ENCODE measurements at regions not wholly inside any gene's neighbourhood (a gene's known extent, or its start where the extent isn't known, plus 50 kb on each side); places are given as distances from the start of the nearest gene placed in this dataset.

- DNase-seq (ENCODE audit: extremely low read depth, low read depth): peak; percentile 4
- TF ChIP-seq CTCF (IDR thresholded peaks at IDR 0.05; ENCODE audit: low read depth, low read length): peak; percentile 64
Measured at GRCh38 chr20:40251284-40251932, 437.6 kb downstream of the MAFB start.

- DNase-seq (ENCODE audit: extremely low read depth, low read depth): no peak
Measured at GRCh38 chr20:40249805-40250204, 439.2 kb downstream of the MAFB start.

GRCh38 chr20:40245829-40246228 is 443.2 kb downstream of the MAFB start:
- DNase-seq (ENCODE audit: extremely low read depth, low read depth): no peak
- no peak for TF ChIP-seq CTCF (IDR thresholded peaks at IDR 0.05; ENCODE audit: low read depth, low read length)

More at GRCh38 chr20:40249805-40250204, 439.2 kb downstream of the MAFB start:
- TF ChIP-seq CTCF (IDR thresholded peaks at IDR 0.05; ENCODE audit: low read depth, low read length): no peak

- DNase-seq (ENCODE audit: extremely low read depth, low read depth): no peak
- TF ChIP-seq CTCF (IDR thresholded peaks at IDR 0.05; ENCODE audit: low read depth, low read length): no peak
Measured at GRCh38 chr20:40244286-40244685, 444.8 kb downstream of the MAFB start.

- TF ChIP-seq CTCF (IDR thresholded peaks at IDR 0.05; ENCODE audit: low read depth, low read length): no peak
- no peak for DNase-seq (ENCODE audit: extremely low read depth, low read depth)
Measured at GRCh38 chr20:40241596-40242343, 447.3 kb downstream of the MAFB start.

- no peak for DNase-seq (ENCODE audit: extremely low read depth, low read depth)
- TF ChIP-seq CTCF (IDR thresholded peaks at IDR 0.05; ENCODE audit: low read depth, low read length): no peak
Measured at GRCh38 chr20:40238511-40238910, 450.5 kb downstream of the MAFB start.

GRCh38 chr20:40234593-40234992 is 454.4 kb downstream of the MAFB start:
- DNase-seq (ENCODE audit: extremely low read depth, low read depth): no peak
- no peak for TF ChIP-seq CTCF (IDR thresholded peaks at IDR 0.05; ENCODE audit: low read depth, low read length)
